ENCODE measurements at regions not wholly inside any gene's neighbourhood (a gene's known extent, or its start where the extent isn't known, plus 50 kb on each side); places are given as distances from the start of the nearest gene placed in this dataset.

- TF ChIP-seq CTCF (IDR thresholded peaks at IDR 0.05; ENCODE audit: insufficient read depth, low read length, poor library complexity, severe bottlenecking): no peak
- TF ChIP-seq EZH2phosphoT487 (conservative IDR thresholded peaks at IDR 0.05; ENCODE audit: low read length): no peak
Measured at GRCh38 chr2:129915303-129915840, 64.1 kb upstream of the RAB6C start.
